GM12878 (cell line): ENCODE measurements at regions not wholly inside any gene's neighbourhood (a gene's known extent, or its start where the extent isn't known, plus 50 kb on each side); places are given as distances from the start of the nearest gene placed in this dataset.

Source experiments
- EZH2 ChIP-seq: IDR thresholded peaks from 2 replicates; pipeline ENCODE4 v1.6.1; 2012; ENCODE audit warnings: low read depth, mild to moderate bottlenecking, control low read depth, inconsistent platforms, low read length, borderline replicate concordance; ENCODE audit not compliant: control insufficient read depth
- JUND ChIP-seq: IDR thresholded peaks from 2 replicates; pipeline ENCODE4 v1.6.1; 2012; ENCODE audit warnings: low read depth, mild to moderate bottlenecking, low read length, improper control_type of control experiment, moderate library complexity
- POLR2AphosphoS5 ChIP-seq: IDR thresholded peaks from 2 replicates; pipeline ENCODE4 v1.6.1; 2011; ENCODE audit warnings: mild to moderate bottlenecking, low read length, inconsistent platforms
- RCOR1 ChIP-seq: conservative IDR thresholded peaks from 2 replicates; pipeline ENCODE4 v1.6.1; 2012; ENCODE audit warnings: low read depth, low read length, improper control_type of control experiment
- SRF ChIP-seq, 2 experiments: IDR thresholded peaks; 2 replicates each; pipeline ENCODE4 v1.6.1; 2011; ENCODE audit warnings: low read depth in 2 of 2, low read length in 2 of 2, mild to moderate bottlenecking in 1 of 2, moderate library complexity in 1 of 2
- YY1 ChIP-seq: IDR thresholded peaks from 2 replicates; pipeline ENCODE4 v1.6.1; 2011; ENCODE audit warnings: low read depth, mild to moderate bottlenecking, low read length
- TF ChIP-seq, protein P1 (sequence below): IDR thresholded peaks from 2 replicates; pipeline ENCODE4 v1.6.1; 2012; ENCODE audit warnings: mild to moderate bottlenecking, low read depth, low read length

DNA sequence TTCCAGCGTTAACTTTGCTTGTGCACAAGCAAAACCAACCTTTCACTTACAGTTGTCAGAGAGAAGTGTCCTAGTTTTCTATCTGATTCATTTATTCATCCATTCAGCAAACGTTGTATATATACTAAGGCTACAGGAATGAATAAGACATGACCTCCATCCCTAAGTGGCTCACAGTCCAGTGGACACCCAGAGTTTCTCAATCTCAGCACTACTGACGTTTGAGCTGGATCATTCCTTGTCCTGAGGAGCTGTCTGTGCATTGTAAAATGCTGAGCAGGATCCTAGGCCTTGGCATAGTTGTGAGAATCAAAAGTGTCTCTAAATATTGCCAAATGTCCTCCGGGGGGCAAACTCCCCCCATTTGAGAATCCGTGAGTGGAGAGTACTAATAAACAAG is 166.7 kb upstream of the PRKCQ start:
- TF ChIP-seq, protein P1, sequence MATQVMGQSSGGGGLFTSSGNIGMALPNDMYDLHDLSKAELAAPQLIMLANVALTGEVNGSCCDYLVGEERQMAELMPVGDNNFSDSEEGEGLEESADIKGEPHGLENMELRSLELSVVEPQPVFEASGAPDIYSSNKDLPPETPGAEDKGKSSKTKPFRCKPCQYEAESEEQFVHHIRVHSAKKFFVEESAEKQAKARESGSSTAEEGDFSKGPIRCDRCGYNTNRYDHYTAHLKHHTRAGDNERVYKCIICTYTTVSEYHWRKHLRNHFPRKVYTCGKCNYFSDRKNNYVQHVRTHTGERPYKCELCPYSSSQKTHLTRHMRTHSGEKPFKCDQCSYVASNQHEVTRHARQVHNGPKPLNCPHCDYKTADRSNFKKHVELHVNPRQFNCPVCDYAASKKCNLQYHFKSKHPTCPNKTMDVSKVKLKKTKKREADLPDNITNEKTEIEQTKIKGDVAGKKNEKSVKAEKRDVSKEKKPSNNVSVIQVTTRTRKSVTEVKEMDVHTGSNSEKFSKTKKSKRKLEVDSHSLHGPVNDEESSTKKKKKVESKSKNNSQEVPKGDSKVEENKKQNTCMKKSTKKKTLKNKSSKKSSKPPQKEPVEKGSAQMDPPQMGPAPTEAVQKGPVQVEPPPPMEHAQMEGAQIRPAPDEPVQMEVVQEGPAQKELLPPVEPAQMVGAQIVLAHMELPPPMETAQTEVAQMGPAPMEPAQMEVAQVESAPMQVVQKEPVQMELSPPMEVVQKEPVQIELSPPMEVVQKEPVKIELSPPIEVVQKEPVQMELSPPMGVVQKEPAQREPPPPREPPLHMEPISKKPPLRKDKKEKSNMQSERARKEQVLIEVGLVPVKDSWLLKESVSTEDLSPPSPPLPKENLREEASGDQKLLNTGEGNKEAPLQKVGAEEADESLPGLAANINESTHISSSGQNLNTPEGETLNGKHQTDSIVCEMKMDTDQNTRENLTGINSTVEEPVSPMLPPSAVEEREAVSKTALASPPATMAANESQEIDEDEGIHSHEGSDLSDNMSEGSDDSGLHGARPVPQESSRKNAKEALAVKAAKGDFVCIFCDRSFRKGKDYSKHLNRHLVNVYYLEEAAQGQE, result no peak
- TF ChIP-seq SRF (IDR thresholded peaks at IDR 0.05; ENCODE audit: low read depth in 2 of 2, low read length in 2 of 2), result no peak
- no peak for TF ChIP-seq POLR2AphosphoS5
- no peak for TF ChIP-seq JUND
- TF ChIP-seq YY1, result no peak
- no peak for TF ChIP-seq EZH2
- no peak for TF ChIP-seq RCOR1
